ENCODE measurements at regions not wholly inside any gene's neighbourhood (a gene's known extent, or its start where the extent isn't known, plus 50 kb on each side); places are given as distances from the start of the nearest gene placed in this dataset.

DNA sequence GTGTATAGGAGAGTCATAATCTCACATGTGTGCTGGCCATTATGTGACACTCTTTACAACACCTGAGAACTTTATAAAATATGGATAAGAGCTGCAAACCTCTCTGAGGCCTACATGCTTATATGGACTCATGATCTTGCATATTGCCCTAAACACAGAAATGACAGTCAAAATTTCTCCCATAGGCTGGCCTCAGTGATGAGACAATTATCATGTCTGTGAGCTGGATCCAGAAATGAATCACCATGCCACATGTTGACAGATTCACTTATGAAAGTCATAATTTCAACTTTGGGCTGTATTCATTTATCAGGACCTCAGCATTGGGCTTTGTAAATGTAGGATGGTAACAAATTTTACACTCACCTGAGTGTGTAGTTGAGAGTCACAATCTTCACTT is 948.8 kb upstream of the TSPY4 start:
- no peak overlapping the region for H3K27ac ChIP-seq (ENCODE audit: extremely low read length, insufficient read depth, low read length)
- intact Hi-C loops (cut with micrococcal nuclease; ENCODE audit: unreplicated experiment) (no loop called here), in situ Hi-C loops (cut with HindIII; ENCODE audit: extremely low pct_ligation_motif_present, low pct_unique_long_range_greater_than_20kb) (no loop called here)
- H2AFZ ChIP-seq (ENCODE audit: low read length): no peak overlapping the region
- POLR2A ChIA-PET: no interaction called here
- H3K4me1 ChIP-seq (ENCODE audit: insufficient read depth, low read length): no peaks in the 10 kb centered on the region
- H3K79me2 ChIP-seq (ENCODE audit: insufficient read depth, low read length): no peaks in the 10 kb centered on the region
- CTCF ChIA-PET (ENCODE audit: low intra/inter-chr PET ratio, low total read pairs): no interaction called here
- DNase-seq (ENCODE audit: low spot score): no peak
- H3K9me3 ChIP-seq (ENCODE audit: low read length): peaks cover 9% of the 10 kb centered on the region; the same call in 1 of the 2 replicates
- no peaks in the 10 kb centered on the region for H3K36me3 ChIP-seq (replicated peaks in 1 of 2; ENCODE audit: control insufficient read depth in 1 of 2, insufficient read depth in 2 of 2, low read length in 2 of 2)
- TF ChIP-seq MXD4 (CRISPR knock-in tag; IDR thresholded peaks at IDR 0.05) (no peak), ETV5 (CRISPR knock-in tag; IDR thresholded peaks at IDR 0.05; ENCODE audit: borderline replicate concordance) (no peak), PCBP2 (optimal IDR thresholded peaks at IDR 0.05; ENCODE audit: low read depth, low read length, poor library complexity, severe bottlenecking) (no peak), ZNF350 (CRISPR knock-in tag; IDR thresholded peaks at IDR 0.05; ENCODE audit: borderline replicate concordance, low read depth) (no peak), MAF1 (CRISPR knock-in tag; IDR thresholded peaks at IDR 0.05; ENCODE audit: borderline replicate concordance) (no peak), ZNF230 (CRISPR knock-in tag; IDR thresholded peaks at IDR 0.05) (no peak), YY1 (IDR thresholded peaks at IDR 0.05; ENCODE audit: insufficient read depth, insufficient replicate concordance, low read depth, low read length) (no peak), ZNF136 (CRISPR knock-in tag; IDR thresholded peaks at IDR 0.05; ENCODE audit: low read depth) (no peak), ZNF431 (CRISPR knock-in tag; IDR thresholded peaks at IDR 0.05; ENCODE audit: borderline replicate concordance, low read depth) (no peak), AGO1 (IDR thresholded peaks at IDR 0.05; ENCODE audit: low read depth, low read length, poor library complexity, severe bottlenecking) (no peak), FOXP1 (IDR thresholded peaks at IDR 0.05) (no peak), FOXP1 (CRISPR knock-in tag; IDR thresholded peaks at IDR 0.05) (no peak), DMAP1 (CRISPR knock-in tag; IDR thresholded peaks at IDR 0.05) (no peak), ZNF614 (CRISPR knock-in tag; IDR thresholded peaks at IDR 0.05; ENCODE audit: borderline replicate concordance) (no peak), ZKSCAN8 (CRISPR knock-in tag; IDR thresholded peaks at IDR 0.05; ENCODE audit: borderline replicate concordance) (no peak), ZMAT3 (CRISPR knock-in tag; conservative IDR thresholded peaks at IDR 0.05) (no peak), ATF7 (IDR thresholded peaks at IDR 0.05) (no peak), ATF7 (CRISPR knock-in tag; IDR thresholded peaks at IDR 0.05) (no peak), ZMYM4 (CRISPR knock-in tag; IDR thresholded peaks at IDR 0.05) (no peak)
- TF ChIP-seq, protein P1, sequence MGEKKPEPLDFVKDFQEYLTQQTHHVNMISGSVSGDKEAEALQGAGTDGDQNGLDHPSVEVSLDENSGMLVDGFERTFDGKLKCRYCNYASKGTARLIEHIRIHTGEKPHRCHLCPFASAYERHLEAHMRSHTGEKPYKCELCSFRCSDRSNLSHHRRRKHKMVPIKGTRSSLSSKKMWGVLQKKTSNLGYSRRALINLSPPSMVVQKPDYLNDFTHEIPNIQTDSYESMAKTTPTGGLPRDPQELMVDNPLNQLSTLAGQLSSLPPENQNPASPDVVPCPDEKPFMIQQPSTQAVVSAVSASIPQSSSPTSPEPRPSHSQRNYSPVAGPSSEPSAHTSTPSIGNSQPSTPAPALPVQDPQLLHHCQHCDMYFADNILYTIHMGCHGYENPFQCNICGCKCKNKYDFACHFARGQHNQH (CRISPR knock-in tag; IDR thresholded peaks at IDR 0.05): no peak
- TF ChIP-seq, protein P2, sequence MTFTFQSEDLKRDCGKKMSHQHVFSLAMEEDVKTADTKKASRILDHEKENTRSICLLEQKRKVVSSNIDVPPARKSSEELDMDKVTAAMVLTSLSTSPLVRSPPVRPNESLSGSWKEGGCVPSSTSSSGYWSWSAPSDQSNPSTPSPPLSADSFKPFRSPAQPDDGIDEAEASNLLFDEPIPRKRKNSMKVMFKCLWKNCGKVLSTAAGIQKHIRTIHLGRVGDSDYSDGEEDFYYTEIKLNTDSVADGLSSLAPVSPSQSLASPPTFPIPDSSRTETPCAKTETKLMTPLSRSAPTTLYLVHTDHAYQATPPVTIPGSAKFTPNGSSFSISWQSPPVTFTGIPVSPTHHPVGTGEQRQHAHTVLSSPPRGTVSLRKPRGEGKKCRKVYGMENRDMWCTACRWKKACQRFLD (CRISPR knock-in tag; IDR thresholded peaks at IDR 0.05; ENCODE audit: borderline replicate concordance): no peak
- no TSS peak for BruUV-seq (replicated peaks)
- no peak for ATAC-seq
- no peak overlapping the region for H3K9ac ChIP-seq (ENCODE audit: insufficient read depth, low read depth, low read length)
- no peaks in the 10 kb centered on the region for H3K27me3 ChIP-seq (ENCODE audit: control insufficient read depth in 1 of 2, insufficient read depth in 2 of 2, low read length in 2 of 2)
- H4K20me1 ChIP-seq (ENCODE audit: insufficient read depth, low read length): no peaks in the 10 kb centered on the region
- no peak for FAIRE-seq
- no peak overlapping the region for H3K4me3 ChIP-seq (replicated peaks in 1 of 3; ENCODE audit: insufficient read depth in 1 of 3, low read depth in 2 of 3, low read length in 3 of 3)
- no peak overlapping the region for H3K4me2 ChIP-seq (ENCODE audit: low read depth, low read length)

Data from HepG2 (cell line).